Neural progenitor cell (in vitro differentiated cells): ENCODE measurements at regions not wholly inside any gene's neighbourhood (a gene's known extent, or its start where the extent isn't known, plus 50 kb on each side); places are given as distances from the start of the nearest gene placed in this dataset.

Source experiments
- CTCF ChIP-seq: fragments of 200-600 bp; sonication (generic); IDR thresholded peaks from 2 replicates; pipeline ENCODE4 v1.5.1; 2017; ENCODE audit warnings: antibody characterized with exemption, mild to moderate bottlenecking
- EZH2phosphoT487 ChIP-seq: fragments of 200-600 bp; sonication (generic); IDR thresholded peaks from 2 replicates; pipeline ENCODE4 v1.6.1; 2017; ENCODE audit warnings: antibody characterized with exemption

GRCh38 chr5:161022151-161022550 is 170.1 kb upstream of the ATP10B start:
- TF ChIP-seq CTCF = no peak
- no peak for TF ChIP-seq EZH2phosphoT487
